GM12878 (cell line): ENCODE measurements at regions not wholly inside any gene's neighbourhood (a gene's known extent, or its start where the extent isn't known, plus 50 kb on each side); places are given as distances from the start of the nearest gene placed in this dataset.

Experiments
- ATAC-seq: fragments of 200-7000 bp; cut with Tn5 transposase; 3 replicates; pipeline ENCODE4 v1.9.1; 2020; ENCODE audit warnings: mild to moderate bottlenecking, moderate library complexity
- BruUV-seq: library from RNA; stranded (reverse); fragments of 400-500 nt; replicated peaks from 2 replicates; lab custom pipeline; 2021; lab: Mats Ljungman, UMichigan
- CTCF ChIA-PET: fragments of 300-600 bp; sonication (Branson Sonifier 250); formaldehyde crosslinking; extraction: SDS; loops from one replicate; lab custom pipeline; 2021; ENCODE audit warnings: inconsistent platforms; lab: Yijun Ruan, JAX
- POLR2A ChIA-PET: fragments of 350-600 bp; formaldehyde crosslinking; extraction: SDS; loops from one replicate; lab custom pipeline; 2021; ENCODE audit warnings: inconsistent platforms; lab: Charles Lee
- RAD21 ChIA-PET: fragments of 300-600 bp; sonication (Branson Sonifier 250); formaldehyde crosslinking; loops from one replicate; lab custom pipeline; 2023; ENCODE audit warnings: antibody characterized with exemption; ENCODE audit not compliant: unreplicated experiment; lab: Charles Lee
- SMC1A ChIA-PET: fragments of 300-600 bp; sonication (Branson Sonifier 250); formaldehyde crosslinking; loops from one replicate; lab custom pipeline; 2023; ENCODE audit not compliant: unreplicated experiment, uncharacterized antibody; lab: Charles Lee
- DNase-seq: peaks from one replicate; pipeline ENCODE4 v3.0.0-alpha.2; 2011; ENCODE audit warnings: low read depth, low spot score
- FAIRE-seq: peaks from 3 replicates; lab custom pipeline; 2011; peaks lifted over from hg19 to GRCh38; lab: Jason Lieb, UNC
- H2AFZ ChIP-seq: 2 replicates; pipeline ENCODE4 v1.6.0; 2011; ENCODE audit warnings: low read depth, low read length, control low read depth; ENCODE audit not compliant: control insufficient read depth
- H3K27ac ChIP-seq: 2 replicates; pipeline ENCODE4 v1.5.1; 2011; ENCODE audit warnings: control low read depth; ENCODE audit not compliant: control insufficient read depth, insufficient read depth
- H3K27me3 ChIP-seq, 2 experiments: replicated peaks in 1 of 2; 2 replicates each; pipeline versions ENCODE4 v1.6.0 to v1.6.1; 2011; ENCODE audit warnings: low read length in 1 of 2; ENCODE audit not compliant: control insufficient read depth in 2 of 2, insufficient read depth in 2 of 2
- H3K36me3 ChIP-seq, 2 experiments: 2 replicates each; pipeline ENCODE4 v1.5.1; 2011; ENCODE audit warnings: low read length in 1 of 2; ENCODE audit not compliant: control insufficient read depth in 2 of 2, insufficient read depth in 2 of 2
- H3K4me1 ChIP-seq: 2 replicates; pipeline ENCODE4 v1.6.1; 2011; ENCODE audit warnings: mild to moderate bottlenecking, low read length, moderate library complexity, mixed read lengths; ENCODE audit not compliant: control insufficient read depth, insufficient read depth
- H3K4me2 ChIP-seq: 2 replicates; pipeline ENCODE4 v1.6.0; 2011; ENCODE audit warnings: control low read depth; ENCODE audit not compliant: control insufficient read depth, insufficient read depth
- H3K4me3 ChIP-seq: fragments of 200-600 bp; sonication (generic); 2 replicates; pipeline ENCODE4 v1.5.1; 2016
- H3K79me2 ChIP-seq: 2 replicates; pipeline ENCODE4 v1.6.0; 2011; ENCODE audit warnings: low read length; ENCODE audit not compliant: control insufficient read depth, insufficient read depth
- H3K9ac ChIP-seq: 2 replicates; pipeline ENCODE4 v1.8.0; 2011; ENCODE audit warnings: low read length, control low read depth, mixed read lengths; ENCODE audit not compliant: control insufficient read depth, insufficient read depth
- H3K9me3 ChIP-seq: replicated peaks from 3 replicates; pipeline ENCODE4 v1.5.1; 2011; ENCODE audit warnings: mild to moderate bottlenecking, low read length; ENCODE audit not compliant: control insufficient read depth, insufficient read depth
- H4K20me1 ChIP-seq: 2 replicates; pipeline ENCODE4 v1.6.0; 2011; ENCODE audit not compliant: control insufficient read depth, insufficient read depth
- ATF3 ChIP-seq: IDR thresholded peaks from 2 replicates; pipeline ENCODE4 v1.6.1; 2011; ENCODE audit warnings: low read depth, mild to moderate bottlenecking, low read length, moderate library complexity, borderline replicate concordance; ENCODE audit errors: extremely low read depth
- BACH1 ChIP-seq: fragments of 450-650 bp; IDR thresholded peaks from 2 replicates; pipeline ENCODE4 v1.6.1; 2017; ENCODE audit warnings: mild to moderate bottlenecking, borderline replicate concordance
- BCL3 ChIP-seq: IDR thresholded peaks from 2 replicates; pipeline ENCODE4 v1.6.1; 2011; ENCODE audit warnings: borderline replicate concordance, low read depth, mild to moderate bottlenecking, moderate library complexity, low read length; ENCODE audit not compliant: insufficient read depth, poor library complexity, severe bottlenecking
- BRCA1 ChIP-seq: IDR thresholded peaks from 2 replicates; pipeline ENCODE4 v1.6.1; 2011; ENCODE audit warnings: low read depth, low read length, improper control_type of control experiment
- CEBPB ChIP-seq, 2 experiments: fragments of 150-350 bp in 1 of 2; IDR thresholded peaks; 2 replicates each; pipeline ENCODE4 v1.6.1; 2012 to 2014; ENCODE audit warnings: low read depth in 2 of 2, low read length in 2 of 2, borderline replicate concordance in 1 of 2, inconsistent platforms in 1 of 2
- CHD4 ChIP-seq: fragments of 200-600 bp; sonication (generic); IDR thresholded peaks from 2 replicates; pipeline ENCODE4 v1.6.1; 2016; ENCODE audit warnings: mild to moderate bottlenecking
- DPF2 ChIP-seq: fragments of 450-650 bp; IDR thresholded peaks from 2 replicates; pipeline ENCODE4 v1.6.1; 2017; ENCODE audit warnings: mild to moderate bottlenecking
- E2F4 ChIP-seq: IDR thresholded peaks from 2 replicates; pipeline ENCODE4 v1.6.1; 2012; ENCODE audit warnings: low read depth, low read length, improper control_type of control experiment
- FOXM1 ChIP-seq: IDR thresholded peaks from 2 replicates; pipeline ENCODE4 v1.6.1; 2012; ENCODE audit warnings: low read depth, mild to moderate bottlenecking, inconsistent platforms, low read length, moderate library complexity
- GATAD2B ChIP-seq: fragments of 450-650 bp; conservative IDR thresholded peaks from 2 replicates; pipeline ENCODE4 v1.6.1; 2017; ENCODE audit warnings: low read depth, mild to moderate bottlenecking, moderate library complexity
- HDAC2 ChIP-seq: fragments of 200-600 bp; sonication (generic); IDR thresholded peaks from 2 replicates; pipeline ENCODE4 v1.6.1; 2017
- JUND ChIP-seq: IDR thresholded peaks from 2 replicates; pipeline ENCODE4 v1.6.1; 2012; ENCODE audit warnings: low read depth, mild to moderate bottlenecking, low read length, improper control_type of control experiment, moderate library complexity
- KDM1A ChIP-seq: fragments of 200-600 bp; sonication (generic); IDR thresholded peaks from 2 replicates; pipeline ENCODE4 v1.6.1; 2016; ENCODE audit warnings: borderline replicate concordance
- MTA2 ChIP-seq: fragments of 450-650 bp; IDR thresholded peaks from 2 replicates; pipeline ENCODE4 v1.6.1; 2016; ENCODE audit warnings: low read depth, mild to moderate bottlenecking, moderate library complexity
- MYC ChIP-seq: IDR thresholded peaks from 2 replicates; pipeline ENCODE4 v1.6.1; 2011; ENCODE audit warnings: mild to moderate bottlenecking, low read length, moderate library complexity, inconsistent platforms; ENCODE audit not compliant: insufficient read depth, insufficient replicate concordance, insufficient read length, severe bottlenecking
- RB1 ChIP-seq: fragments of 450-650 bp; formaldehyde crosslinking; IDR thresholded peaks from 2 replicates; pipeline ENCODE4 v1.6.1; 2017; ENCODE audit warnings: mild to moderate bottlenecking, borderline replicate concordance
- SIX5 ChIP-seq: IDR thresholded peaks from 2 replicates; pipeline ENCODE4 v1.6.1; 2011; ENCODE audit warnings: mild to moderate bottlenecking, low read depth, low read length, moderate library complexity; ENCODE audit not compliant: severe bottlenecking
- SREBF2 ChIP-seq: IDR thresholded peaks from 2 replicates; pipeline ENCODE4 v1.6.1; 2012; ENCODE audit warnings: mild to moderate bottlenecking, low read length
- STAT3 ChIP-seq: IDR thresholded peaks from 2 replicates; pipeline ENCODE4 v1.6.1; 2011; ENCODE audit warnings: low read depth, low read length, improper control_type of control experiment
- ZBTB40 ChIP-seq: fragments of 450-650 bp; IDR thresholded peaks from 2 replicates; pipeline ENCODE4 v1.6.1; 2016; ENCODE audit warnings: mild to moderate bottlenecking, moderate library complexity, borderline replicate concordance
- WGBS: methylation state at CpG from one replicate; pipeline ENCODE4 v1.1.6; 2016; ENCODE audit warnings: low lambda C conversion rate; ENCODE audit not compliant: insufficient replicate concordance, insufficient coverage; ENCODE audit errors: missing lambda C conversion rate; 5-methylcytosine and 5-hydroxymethylcytosine counted together
- in situ Hi-C: fragments of 300-500 bp; cut with MboI; formaldehyde crosslinking; loops from 9 replicates; pipeline ENCODE4 v1.14.3; 2018; ENCODE audit warnings: mixed read lengths
- intact Hi-C: fragments of 100-400 bp; cut with micrococcal nuclease; formaldehyde crosslinking; loops from one replicate; pipeline ENCODE4 v1.14.2; 2022; ENCODE audit not compliant: unreplicated experiment

- in situ Hi-C loops, result no loop called here
- ATAC-seq (no peak), FAIRE-seq (no peak), DNase-seq (no peak)
- CTCF ChIA-PET, result interaction anchor here (1.6 kb wide), 1 partner anchor 10 kb away, joined by 4 read pairs; no protein-coding TSS in a partner anchor
- RAD21 ChIA-PET, result no interaction called here
- intact Hi-C loops, result no loop called here
- WGBS, result 0% methylated on average over 3 of the region's 3 CpGs
- SMC1A ChIA-PET, result no interaction called here
- no peak overlapping the region for H3K9ac ChIP-seq
- H3K4me2 ChIP-seq, result no peak overlapping the region
- POLR2A ChIA-PET, result no interaction called here
- no peaks in the 10 kb centered on the region for H3K4me1 ChIP-seq
- H3K79me2 ChIP-seq, result no peaks in the 10 kb centered on the region
- no peaks in the 10 kb centered on the region for H3K9me3 ChIP-seq
- H4K20me1 ChIP-seq, result no peaks in the 10 kb centered on the region
- no peak overlapping the region for H3K4me3 ChIP-seq
- no peaks in the 10 kb centered on the region for H3K27me3 ChIP-seq
- no peak overlapping the region for H3K27ac ChIP-seq
- H2AFZ ChIP-seq, result no peak overlapping the region
- TF ChIP-seq MTA2 (no peak), ZBTB40 (no peak), CHD4 (no peak), SREBF2 (no peak), HDAC2 (no peak), RB1 (no peak), BCL3 (no peak), BACH1 (no peak), DPF2 (no peak), CEBPB (IDR thresholded peaks at IDR 0.05; ENCODE audit: borderline replicate concordance in 1 of 2, low read depth in 2 of 2, low read length in 2 of 2) (no peak), MYC (no peak), KDM1A (no peak), JUND (no peak), BRCA1 (no peak), E2F4 (no peak), GATAD2B (no peak), STAT3 (no peak), ATF3 (no peak), SIX5 (no peak), FOXM1 (no peak)
- BruUV-seq, result no TSS peak
- H3K36me3 ChIP-seq, result no peaks in the 10 kb centered on the region
Observed at GRCh38 chr6:9347608-9348007, 912.3 kb upstream of the SLC35B3 start.
